ENCODE measurements at regions not wholly inside any gene's neighbourhood (a gene's known extent, or its start where the extent isn't known, plus 50 kb on each side); places are given as distances from the start of the nearest gene placed in this dataset.

DNA sequence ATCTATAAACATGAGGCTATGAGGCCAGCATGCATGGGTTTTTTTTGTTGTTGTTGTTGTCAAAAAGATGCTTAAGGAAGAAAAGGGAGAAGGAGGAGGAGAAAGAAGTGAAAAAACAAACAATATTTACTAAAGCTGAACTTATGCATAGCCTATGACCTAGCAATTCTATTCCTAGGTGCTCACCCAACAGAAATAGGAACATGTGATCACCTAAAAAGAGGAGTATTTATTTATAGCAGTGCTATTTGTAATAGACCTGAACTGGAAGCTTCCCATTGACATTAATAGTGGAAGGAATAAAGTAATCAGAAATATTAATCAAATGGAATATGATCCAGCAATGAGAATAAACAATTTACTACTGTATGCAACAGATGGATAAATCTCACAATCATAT is 156.5 kb upstream of the OLIG3 start:
- peaks cover 13% of the 10 kb centered on the region; the same call in 2 of the 3 replicates for H3K9me3 ChIP-seq
- H3K4me2 ChIP-seq: no peak overlapping the region
- no peak for FAIRE-seq
- no peak overlapping the region for H3K4me3 ChIP-seq
- CTCF ChIA-PET: interaction anchor here (0.5 to 1.2 kb wide), 4 partner anchors 9 to 791 kb away, joined by 3 to 5 read pairs (median 4); no protein-coding TSS in a partner anchor
- no peak for TF ChIP-seq EHMT2 (IDR thresholded peaks at IDR 0.05; ENCODE audit: low read depth)
- no peak for TF ChIP-seq ZFP36 (IDR thresholded peaks at IDR 0.05; ENCODE audit: borderline replicate concordance, partially characterized antibody)
- no peak for ATAC-seq
- DNase-seq (ENCODE audit: low read depth in 1 of 2, low spot score in 1 of 2): no peak
- no peak overlapping the region for H3K27ac ChIP-seq
- no peaks in the 10 kb centered on the region for H3K4me1 ChIP-seq
- POLR2A ChIA-PET: no interaction called here

DNA sequence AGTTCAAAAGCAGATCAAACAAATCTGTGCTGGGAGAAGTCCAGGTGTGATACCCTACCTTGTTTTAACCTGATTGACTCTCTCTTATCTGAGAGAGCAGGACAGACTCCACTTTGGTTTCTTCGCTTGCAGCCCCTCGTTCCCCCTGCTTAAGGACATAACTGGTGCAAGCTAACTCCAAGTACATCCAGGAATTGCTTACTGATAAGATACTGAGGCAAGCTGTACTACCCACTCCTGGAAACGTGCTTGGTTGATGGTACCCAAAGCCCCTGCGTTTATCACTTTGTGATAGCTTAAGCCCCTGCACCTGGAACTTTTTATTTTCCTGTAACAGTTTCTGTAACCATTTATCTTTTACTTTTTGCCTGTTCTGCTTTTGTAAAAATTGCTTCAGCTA is 157.0 kb upstream of the OLIG3 start:
- CTCF ChIA-PET: interaction anchor here (1.0 to 1.3 kb wide), 4 partner anchors 10 to 557 kb away, joined by 3 to 5 read pairs (median 4); no protein-coding TSS in a partner anchor
- 34% methylated on average over 4 of the region's 4 CpGs for WGBS (ENCODE audit: missing lambda C conversion rate)
- TF ChIP-seq RAD21 (conservative IDR thresholded peaks at IDR 0.05 in 1 of 2, IDR thresholded peaks at IDR 0.05 in 1 of 2) (no peak), RFX5 (IDR thresholded peaks at IDR 0.05) (no peak), HEYL (CRISPR knock-in tag; IDR thresholded peaks at IDR 0.05) (no peak), CBX2 (IDR thresholded peaks at IDR 0.05; ENCODE audit: borderline replicate concordance, low read depth) (no peak), RARB (CRISPR knock-in tag; IDR thresholded peaks at IDR 0.05) (no peak), ZSCAN20 (CRISPR knock-in tag; IDR thresholded peaks at IDR 0.05) (no peak), HDAC2 (IDR thresholded peaks at IDR 0.05) (no peak), FOSB (CRISPR knock-in tag; IDR thresholded peaks at IDR 0.05) (no peak), CHD4 (IDR thresholded peaks at IDR 0.05; ENCODE audit: borderline replicate concordance) (no peak), JUNB (IDR thresholded peaks at IDR 0.05) (no peak), EP300 (IDR thresholded peaks at IDR 0.05) (no peak), TP53 (CRISPR knock-in tag; IDR thresholded peaks at IDR 0.05) (no peak)
- TF ChIP-seq, protein P1, sequence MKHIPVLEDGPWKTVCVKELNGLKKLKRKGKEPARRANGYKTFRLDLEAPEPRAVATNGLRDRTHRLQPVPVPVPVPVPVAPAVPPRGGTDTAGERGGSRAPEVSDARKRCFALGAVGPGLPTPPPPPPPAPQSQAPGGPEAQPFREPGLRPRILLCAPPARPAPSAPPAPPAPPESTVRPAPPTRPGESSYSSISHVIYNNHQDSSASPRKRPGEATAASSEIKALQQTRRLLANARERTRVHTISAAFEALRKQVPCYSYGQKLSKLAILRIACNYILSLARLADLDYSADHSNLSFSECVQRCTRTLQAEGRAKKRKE (CRISPR knock-in tag; IDR thresholded peaks at IDR 0.05; ENCODE audit: low read depth): no peak
- TF ChIP-seq, protein P2, sequence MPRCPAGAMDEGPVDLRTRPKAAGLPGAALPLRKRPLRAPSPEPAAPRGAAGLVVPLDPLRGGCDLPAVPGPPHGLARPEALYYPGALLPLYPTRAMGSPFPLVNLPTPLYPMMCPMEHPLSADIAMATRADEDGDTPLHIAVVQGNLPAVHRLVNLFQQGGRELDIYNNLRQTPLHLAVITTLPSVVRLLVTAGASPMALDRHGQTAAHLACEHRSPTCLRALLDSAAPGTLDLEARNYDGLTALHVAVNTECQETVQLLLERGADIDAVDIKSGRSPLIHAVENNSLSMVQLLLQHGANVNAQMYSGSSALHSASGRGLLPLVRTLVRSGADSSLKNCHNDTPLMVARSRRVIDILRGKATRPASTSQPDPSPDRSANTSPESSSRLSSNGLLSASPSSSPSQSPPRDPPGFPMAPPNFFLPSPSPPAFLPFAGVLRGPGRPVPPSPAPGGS (IDR thresholded peaks at IDR 0.05): no peak

DNA sequence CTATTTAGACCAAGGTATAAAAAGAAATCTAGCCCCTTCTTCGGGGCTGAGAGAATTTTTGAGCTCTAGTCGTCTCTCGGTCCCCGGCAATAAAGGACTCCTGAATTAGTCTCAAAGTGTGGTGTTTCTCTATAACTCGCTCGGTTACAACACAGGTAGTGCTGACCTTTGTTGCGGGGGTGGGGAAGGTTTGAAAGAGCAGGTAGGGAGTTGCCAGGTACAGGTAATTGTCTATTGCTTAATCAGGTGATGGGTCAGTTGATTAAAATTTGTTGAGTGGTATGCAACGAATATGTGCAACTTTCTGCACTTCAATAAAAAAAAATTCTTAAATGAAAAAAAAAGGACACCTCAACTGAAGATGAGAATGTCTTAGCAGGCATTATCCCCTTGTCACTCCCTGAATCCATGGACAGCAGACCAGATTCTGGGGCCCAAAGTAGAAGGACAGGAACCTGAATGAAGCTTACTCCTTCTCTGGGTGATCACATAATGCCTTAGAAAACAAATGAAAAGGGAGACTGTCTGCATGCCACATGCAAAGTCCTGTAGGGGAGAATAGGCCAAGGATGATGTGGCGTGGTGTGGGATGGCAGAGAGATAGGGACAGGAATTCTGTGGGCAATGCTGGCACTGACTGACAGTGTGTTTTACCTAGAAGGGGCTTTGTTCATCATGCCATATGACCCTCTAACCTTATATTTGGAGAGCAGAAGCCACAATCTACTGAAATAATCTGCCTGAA is 157.6 kb upstream of the OLIG3 start:
- POLR2A ChIA-PET: no interaction called here
- TF ChIP-seq, protein P3, sequence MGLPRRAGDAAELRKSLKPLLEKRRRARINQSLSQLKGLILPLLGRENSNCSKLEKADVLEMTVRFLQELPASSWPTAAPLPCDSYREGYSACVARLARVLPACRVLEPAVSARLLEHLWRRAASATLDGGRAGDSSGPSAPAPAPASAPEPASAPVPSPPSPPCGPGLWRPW (IDR thresholded peaks at IDR 0.05): no peak
- TF ChIP-seq, protein P4, sequence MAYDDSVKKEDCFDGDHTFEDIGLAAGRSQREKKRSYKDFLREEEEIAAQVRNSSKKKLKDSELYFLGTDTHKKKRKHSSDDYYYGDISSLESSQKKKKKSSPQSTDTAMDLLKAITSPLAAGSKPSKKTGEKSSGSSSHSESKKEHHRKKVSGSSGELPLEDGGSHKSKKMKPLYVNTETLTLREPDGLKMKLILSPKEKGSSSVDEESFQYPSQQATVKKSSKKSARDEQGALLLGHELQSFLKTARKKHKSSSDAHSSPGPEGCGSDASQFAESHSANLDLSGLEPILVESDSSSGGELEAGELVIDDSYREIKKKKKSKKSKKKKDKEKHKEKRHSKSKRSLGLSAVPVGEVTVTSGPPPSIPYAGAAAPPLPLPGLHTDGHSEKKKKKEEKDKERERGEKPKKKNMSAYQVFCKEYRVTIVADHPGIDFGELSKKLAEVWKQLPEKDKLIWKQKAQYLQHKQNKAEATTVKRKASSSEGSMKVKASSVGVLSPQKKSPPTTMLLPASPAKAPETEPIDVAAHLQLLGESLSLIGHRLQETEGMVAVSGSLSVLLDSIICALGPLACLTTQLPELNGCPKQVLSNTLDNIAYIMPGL (CRISPR knock-in tag; IDR thresholded peaks at IDR 0.05; ENCODE audit: borderline replicate concordance): no peak
- TF ChIP-seq HOXB13 (CRISPR knock-in tag; IDR thresholded peaks at IDR 0.05; ENCODE audit: low read depth) (no peak), FOXS1 (CRISPR knock-in tag; IDR thresholded peaks at IDR 0.05) (no peak), CEBPB (IDR thresholded peaks at IDR 0.05) (no peak), NFE2L2 (conservative IDR thresholded peaks at IDR 0.05; ENCODE audit: low read length) (no peak), RNF2 (IDR thresholded peaks at IDR 0.05; ENCODE audit: borderline replicate concordance, low read depth) (no peak), EP300 (IDR thresholded peaks at IDR 0.05) (no peak), RFX5 (IDR thresholded peaks at IDR 0.05) (no peak), TFCP2L1 (CRISPR knock-in tag; IDR thresholded peaks at IDR 0.05) (no peak), ESRRA (IDR thresholded peaks at IDR 0.05; ENCODE audit: borderline replicate concordance, low read length) (no peak)
- TF ChIP-seq, protein P5, sequence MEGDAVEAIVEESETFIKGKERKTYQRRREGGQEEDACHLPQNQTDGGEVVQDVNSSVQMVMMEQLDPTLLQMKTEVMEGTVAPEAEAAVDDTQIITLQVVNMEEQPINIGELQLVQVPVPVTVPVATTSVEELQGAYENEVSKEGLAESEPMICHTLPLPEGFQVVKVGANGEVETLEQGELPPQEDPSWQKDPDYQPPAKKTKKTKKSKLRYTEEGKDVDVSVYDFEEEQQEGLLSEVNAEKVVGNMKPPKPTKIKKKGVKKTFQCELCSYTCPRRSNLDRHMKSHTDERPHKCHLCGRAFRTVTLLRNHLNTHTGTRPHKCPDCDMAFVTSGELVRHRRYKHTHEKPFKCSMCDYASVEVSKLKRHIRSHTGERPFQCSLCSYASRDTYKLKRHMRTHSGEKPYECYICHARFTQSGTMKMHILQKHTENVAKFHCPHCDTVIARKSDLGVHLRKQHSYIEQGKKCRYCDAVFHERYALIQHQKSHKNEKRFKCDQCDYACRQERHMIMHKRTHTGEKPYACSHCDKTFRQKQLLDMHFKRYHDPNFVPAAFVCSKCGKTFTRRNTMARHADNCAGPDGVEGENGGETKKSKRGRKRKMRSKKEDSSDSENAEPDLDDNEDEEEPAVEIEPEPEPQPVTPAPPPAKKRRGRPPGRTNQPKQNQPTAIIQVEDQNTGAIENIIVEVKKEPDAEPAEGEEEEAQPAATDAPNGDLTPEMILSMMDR (IDR thresholded peaks at IDR 0.05): no peak
- TF ChIP-seq, protein P6, sequence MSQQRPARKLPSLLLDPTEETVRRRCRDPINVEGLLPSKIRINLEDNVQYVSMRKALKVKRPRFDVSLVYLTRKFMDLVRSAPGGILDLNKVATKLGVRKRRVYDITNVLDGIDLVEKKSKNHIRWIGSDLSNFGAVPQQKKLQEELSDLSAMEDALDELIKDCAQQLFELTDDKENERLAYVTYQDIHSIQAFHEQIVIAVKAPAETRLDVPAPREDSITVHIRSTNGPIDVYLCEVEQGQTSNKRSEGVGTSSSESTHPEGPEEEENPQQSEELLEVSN (IDR thresholded peaks at IDR 0.05; ENCODE audit: borderline replicate concordance, low read depth): no peak
- Histone ChIP-seq H3K4me1 (no peaks in the 10 kb centered on the region), H3K9me3 (peaks cover 13% of the 10 kb centered on the region; the same call in 2 of the 3 replicates), H3K4me3 (no peak overlapping the region), H3K27ac (no peak overlapping the region), H3K4me2 (no peak overlapping the region)
- FAIRE-seq (no peak), DNase-seq (ENCODE audit: low read depth in 1 of 2, low spot score in 1 of 2) (no peak), ATAC-seq (no peak)
- CTCF ChIA-PET: interaction anchor here (1.0 to 1.4 kb wide), 4 partner anchors 10 to 557 kb away, joined by 3 to 4 read pairs (median 4); no protein-coding TSS in a partner anchor
- WGBS (ENCODE audit: missing lambda C conversion rate): 67% methylated on average over 9 of the region's 9 CpGs

More for the DNA sequence above, 157.0 kb upstream of the OLIG3 start:
- POLR2A ChIA-PET: no interaction called here
- no peak for FAIRE-seq
- Histone ChIP-seq H3K4me2 (no peak overlapping the region), H3K4me3 (no peak overlapping the region), H3K4me1 (no peaks in the 10 kb centered on the region), H3K9me3 (peaks cover 13% of the 10 kb centered on the region; the same call in 2 of the 3 replicates), H3K27ac (no peak overlapping the region)
- no peak for ATAC-seq
- no peak for DNase-seq (ENCODE audit: low read depth in 1 of 2, low spot score in 1 of 2)

Data from A549 (cell line).